Prostate gland (tissue), 2 donors: ENCODE measurements at regions not wholly inside any gene's neighbourhood (a gene's known extent, or its start where the extent isn't known, plus 50 kb on each side); places are given as distances from the start of the nearest gene placed in this dataset.

Experiments
- DNase-seq: peaks from one replicate; pipeline ENCODE4 v3.0.0-alpha.2; 2019; ENCODE audit warnings: low spot score
- H3K27ac ChIP-seq, 2 donors: fragments of 200-600 bp; sonication (generic); 2 replicates each; pipeline ENCODE4 v1.5.1; 2017 to 2019
- H3K27me3 ChIP-seq: fragments of 200-600 bp; sonication (generic); replicated peaks from 2 replicates; pipeline ENCODE4 v1.5.1; 2019; ENCODE audit not compliant: insufficient read depth
- H3K36me3 ChIP-seq, 2 donors: fragments of 200-600 bp; sonication (generic); 1 replicate in 1 of 2; 2 replicates in 1 of 2; pipeline versions ENCODE4 v1.5.1 to v1.8.1; 2017 to 2019
- H3K4me1 ChIP-seq: fragments of 200-600 bp; sonication (generic); replicated peaks from 2 replicates; pipeline ENCODE4 v1.5.1; 2019
- H3K4me3 ChIP-seq, 2 donors: fragments of 200-600 bp; sonication (generic); 2 replicates each; pipeline ENCODE4 v1.5.1; 2017 to 2019
- H3K9me3 ChIP-seq: fragments of 200-600 bp; sonication (generic); 2 replicates; pipeline ENCODE4 v1.5.1; 2017
- CTCF ChIP-seq, 4 experiments: fragments of 200-600 bp in 2 of 4; fragments of 450-650 bp in 2 of 4; sonication (generic) in 2 of 4; IDR thresholded peaks; 1 replicate in 3 of 4; 2 replicates in 1 of 4; pipeline ENCODE4 v1.5.1; 2016 to 2019; ENCODE audit warnings: antibody characterized with exemption in 4 of 4, mild to moderate bottlenecking in 2 of 4, moderate library complexity in 2 of 4
- POLR2A ChIP-seq: fragments of 450-650 bp; IDR thresholded peaks from one replicate; pipeline ENCODE4 v1.6.1; 2016; ENCODE audit warnings: antibody characterized with exemption, mild to moderate bottlenecking
- POLR2AphosphoS5 ChIP-seq: sonication (generic); formaldehyde crosslinking; IDR thresholded peaks from one replicate; pipeline ENCODE4 v1.6.1; 2017; ENCODE audit warnings: antibody characterized with exemption
- WGBS: methylation state at CpG from one replicate; pipeline ENCODE4 v1.1.5; 2018; 5-methylcytosine and 5-hydroxymethylcytosine counted together
- intact Hi-C: fragments of 100-400 bp; cut with DNase I; formaldehyde crosslinking; loops from one replicate; pipeline ENCODE4 v1.14.2; 2022

- TF ChIP-seq CTCF (IDR thresholded peaks at IDR 0.05) (no peak), POLR2AphosphoS5 (no peak), POLR2A (no peak)
- 65% methylated on average over 4 of the region's 4 CpGs for WGBS
Measured at GRCh38 chr4:188804861-188805260, 665.6 kb downstream of the TRIML1 start.

GRCh38 chr4:188811121-188811520, 671.9 kb downstream of the TRIML1 start:
- Histone ChIP-seq H3K9me3 (no peaks in the 10 kb centered on the region), H3K4me1 (no peaks in the 10 kb centered on the region), H3K36me3 (no peaks in the 10 kb centered on the region), H3K4me3 (no peak overlapping the region), H3K27me3 (no peaks in the 10 kb centered on the region), H3K27ac (no peak overlapping the region)
- DNase-seq = no peak
- 88% methylated on average over 1 of the region's 1 CpG for WGBS
- intact Hi-C loops = no loop called here
- TF ChIP-seq CTCF (IDR thresholded peaks at IDR 0.05) (no peak), POLR2A (no peak), POLR2AphosphoS5 (no peak)

More at GRCh38 chr4:188804861-188805260, 665.6 kb downstream of the TRIML1 start:
- Histone ChIP-seq H3K27ac (no peak overlapping the region), H3K36me3 (no peaks in the 10 kb centered on the region), H3K4me1 (no peaks in the 10 kb centered on the region), H3K4me3 (no peak overlapping the region), H3K9me3 (no peaks in the 10 kb centered on the region), H3K27me3 (no peaks in the 10 kb centered on the region)
- intact Hi-C loops = no loop called here
- no peak for DNase-seq

- Histone ChIP-seq H3K4me3 (no peak overlapping the region), H3K9me3 (no peaks in the 10 kb centered on the region), H3K36me3 (no peaks in the 10 kb centered on the region), H3K27ac (no peak overlapping the region), H3K27me3 (no peaks in the 10 kb centered on the region), H3K4me1 (no peaks in the 10 kb centered on the region)
- intact Hi-C loops = no loop called here
- TF ChIP-seq CTCF (IDR thresholded peaks at IDR 0.05) = no peak
- no peak for TF ChIP-seq POLR2AphosphoS5
- no peak for TF ChIP-seq POLR2A
- DNase-seq = no peak
- 78% methylated on average over 1 of the region's 1 CpG for WGBS
Measured at GRCh38 chr4:188812644-188813043, 673.4 kb downstream of the TRIML1 start.

GRCh38 chr4:188818300-188818699, 679.1 kb downstream of the TRIML1 start:
- Histone ChIP-seq H3K9me3 (no peaks in the 10 kb centered on the region), H3K27ac (no peak overlapping the region)

More at GRCh38 chr4:188818300-188818699, 679.1 kb downstream of the TRIML1 start:
- no peaks in the 10 kb centered on the region for H3K27me3 ChIP-seq
- intact Hi-C loops = no loop called here
- no peak overlapping the region for H3K4me3 ChIP-seq
- 93% methylated on average over 6 of the region's 6 CpGs for WGBS
- H3K4me1 ChIP-seq = no peaks in the 10 kb centered on the region
- H3K36me3 ChIP-seq = no peaks in the 10 kb centered on the region
- DNase-seq = no peak
- TF ChIP-seq CTCF (IDR thresholded peaks at IDR 0.05) = no peak
- TF ChIP-seq POLR2AphosphoS5 = no peak
- no peak for TF ChIP-seq POLR2A
